ENCODE measurements at regions not wholly inside any gene's neighbourhood (a gene's known extent, or its start where the extent isn't known, plus 50 kb on each side); places are given as distances from the start of the nearest gene placed in this dataset.
"Not testable (repeated sequence)": the region's sequence is repeated elsewhere in the genome, so short reads cannot be mapped to it uniquely, and the experiment has no call there.

GRCh38 chr1:146883190-146883589, 54.9 kb upstream of the NBPF12 start:
- FAIRE-seq; H3K27me3 ChIP-seq (ENCODE audit: control insufficient read depth, insufficient read depth, low read length); H3K4me3 ChIP-seq (ENCODE audit: low read depth, low read length); H3K36me3 ChIP-seq (ENCODE audit: control insufficient read depth, insufficient read depth, low read length): not testable (repeated sequence)
- peak; percentile 66 for DNase-seq (ENCODE audit: low read depth)

- not testable (repeated sequence) for H3K27me3 ChIP-seq (ENCODE audit: control insufficient read depth, insufficient read depth, low read length); FAIRE-seq; DNase-seq (ENCODE audit: low read depth); H3K4me3 ChIP-seq (ENCODE audit: low read depth, low read length); H3K36me3 ChIP-seq (ENCODE audit: control insufficient read depth, insufficient read depth, low read length)
Measured at GRCh38 chr1:146881096-146881495, 57.0 kb upstream of the NBPF12 start.

GRCh38 chr1:146863799-146864319, 74.3 kb upstream of the NBPF12 start:
- not testable (repeated sequence) for H3K27me3 ChIP-seq (ENCODE audit: control insufficient read depth, insufficient read depth, low read length); FAIRE-seq; H3K36me3 ChIP-seq (ENCODE audit: control insufficient read depth, insufficient read depth, low read length); H3K4me3 ChIP-seq (ENCODE audit: low read depth, low read length)
- DNase-seq (ENCODE audit: low read depth): peak; percentile 17

- H3K27me3 ChIP-seq (ENCODE audit: control insufficient read depth, insufficient read depth, low read length); H3K36me3 ChIP-seq (ENCODE audit: control insufficient read depth, insufficient read depth, low read length); H3K4me3 ChIP-seq (ENCODE audit: low read depth, low read length); DNase-seq (ENCODE audit: low read depth); FAIRE-seq: not testable (repeated sequence)
Measured at GRCh38 chr1:146853147-146853546, 85.0 kb upstream of the NBPF12 start.

GRCh38 chr1:146850352-146850889, 87.7 kb upstream of the NBPF12 start:
- not testable (repeated sequence) for DNase-seq (ENCODE audit: low read depth); FAIRE-seq; H3K36me3 ChIP-seq (ENCODE audit: control insufficient read depth, insufficient read depth, low read length); H3K27me3 ChIP-seq (ENCODE audit: control insufficient read depth, insufficient read depth, low read length); H3K4me3 ChIP-seq (ENCODE audit: low read depth, low read length)

GRCh38 chr1:146838725-146839124, 99.4 kb upstream of the NBPF12 start:
- not testable (repeated sequence) for H3K36me3 ChIP-seq (ENCODE audit: control insufficient read depth, insufficient read depth, low read length); H3K27me3 ChIP-seq (ENCODE audit: control insufficient read depth, insufficient read depth, low read length); H3K4me3 ChIP-seq (ENCODE audit: low read depth, low read length); DNase-seq (ENCODE audit: low read depth); FAIRE-seq

- H3K4me3 ChIP-seq (ENCODE audit: low read depth, low read length); H3K27me3 ChIP-seq (ENCODE audit: control insufficient read depth, insufficient read depth, low read length); DNase-seq (ENCODE audit: low read depth); FAIRE-seq; H3K36me3 ChIP-seq (ENCODE audit: control insufficient read depth, insufficient read depth, low read length): not testable (repeated sequence)
Measured at GRCh38 chr1:146826957-146827356, 111.2 kb upstream of the NBPF12 start.

- not testable (repeated sequence) for H3K4me3 ChIP-seq (ENCODE audit: low read depth, low read length); H3K27me3 ChIP-seq (ENCODE audit: control insufficient read depth, insufficient read depth, low read length); DNase-seq (ENCODE audit: low read depth); FAIRE-seq; H3K36me3 ChIP-seq (ENCODE audit: control insufficient read depth, insufficient read depth, low read length)
Measured at GRCh38 chr1:146794236-146794635, 143.9 kb upstream of the NBPF12 start.

- peak; percentile 0 for DNase-seq (ENCODE audit: low read depth)
- FAIRE-seq: not testable (repeated sequence)
Measured at GRCh38 chr1:146792725-146793124, 145.4 kb upstream of the NBPF12 start.

GRCh38 chr1:146784212-146784940, 153.7 kb upstream of the NBPF12 start:
- not testable (repeated sequence) for DNase-seq (ENCODE audit: low read depth); H3K27me3 ChIP-seq (ENCODE audit: control insufficient read depth, insufficient read depth, low read length); FAIRE-seq; H3K4me3 ChIP-seq (ENCODE audit: low read depth, low read length); H3K36me3 ChIP-seq (ENCODE audit: control insufficient read depth, insufficient read depth, low read length)

More at GRCh38 chr1:146792725-146793124, 145.4 kb upstream of the NBPF12 start:
- H3K36me3 ChIP-seq (ENCODE audit: control insufficient read depth, insufficient read depth, low read length); H3K4me3 ChIP-seq (ENCODE audit: low read depth, low read length); H3K27me3 ChIP-seq (ENCODE audit: control insufficient read depth, insufficient read depth, low read length): not testable (repeated sequence)

- FAIRE-seq; H3K4me3 ChIP-seq (ENCODE audit: low read depth, low read length); H3K36me3 ChIP-seq (ENCODE audit: control insufficient read depth, insufficient read depth, low read length); DNase-seq (ENCODE audit: low read depth); H3K27me3 ChIP-seq (ENCODE audit: control insufficient read depth, insufficient read depth, low read length): not testable (repeated sequence)
Measured at GRCh38 chr1:146781235-146781634, 156.9 kb upstream of the NBPF12 start.

GRCh38 chr1:146777826-146778602, 160.1 kb upstream of the NBPF12 start:
- FAIRE-seq; H3K4me3 ChIP-seq (ENCODE audit: low read depth, low read length); H3K36me3 ChIP-seq (ENCODE audit: control insufficient read depth, insufficient read depth, low read length); H3K27me3 ChIP-seq (ENCODE audit: control insufficient read depth, insufficient read depth, low read length): not testable (repeated sequence)
- DNase-seq (ENCODE audit: low read depth): peak; percentile 1

GRCh38 chr1:146774988-146775387, 163.1 kb upstream of the NBPF12 start:
- not testable (repeated sequence) for H3K36me3 ChIP-seq (ENCODE audit: control insufficient read depth, insufficient read depth, low read length); H3K27me3 ChIP-seq (ENCODE audit: control insufficient read depth, insufficient read depth, low read length); H3K4me3 ChIP-seq (ENCODE audit: low read depth, low read length); FAIRE-seq; DNase-seq (ENCODE audit: low read depth)

GRCh38 chr1:146774271-146774670, 163.9 kb upstream of the NBPF12 start:
- H3K4me3 ChIP-seq (ENCODE audit: low read depth, low read length); DNase-seq (ENCODE audit: low read depth); H3K27me3 ChIP-seq (ENCODE audit: control insufficient read depth, insufficient read depth, low read length); FAIRE-seq; H3K36me3 ChIP-seq (ENCODE audit: control insufficient read depth, insufficient read depth, low read length): not testable (repeated sequence)

All from bronchial epithelial cell (primary cell).